GM21786 (cell line): ENCODE measurements at regions not wholly inside any gene's neighbourhood (a gene's known extent, or its start where the extent isn't known, plus 50 kb on each side); places are given as distances from the start of the nearest gene placed in this dataset.
"Not testable (repeated sequence)": the region's sequence is repeated elsewhere in the genome, so short reads cannot be mapped to it uniquely, and the experiment has no call there.

Experiments used
- ATAC-seq: cut with Tn5 transposase; IDR thresholded peaks from one replicate; pipeline ENCODE4 v1.9.1; 2021; ENCODE audit not compliant: unreplicated experiment

- peak; percentile 90 for ATAC-seq
These were observed 450.7 kb downstream of the PTPRC start for GRCh38 chr1:199089393-199090122.

- ATAC-seq: not testable (repeated sequence)
These were observed 456.8 kb downstream of the PTPRC start for GRCh38 chr1:199095628-199096027.

GRCh38 chr1:199096591-199096990 is 457.8 kb downstream of the PTPRC start:
- ATAC-seq: no peak

- ATAC-seq: peak; percentile 51
These were observed 459.6 kb downstream of the PTPRC start for GRCh38 chr1:199098468-199098867.

GRCh38 chr1:199101139-199101538 is 462.3 kb downstream of the PTPRC start:
- no peak for ATAC-seq

- ATAC-seq: no peak
These were observed 462.8 kb downstream of the PTPRC start for GRCh38 chr1:199101635-199102034.

GRCh38 chr1:199102239-199102638 is 463.4 kb downstream of the PTPRC start:
- peak; percentile 68 for ATAC-seq

GRCh38 chr1:199109160-199109559 is 470.3 kb downstream of the PTPRC start:
- no peak for ATAC-seq

- ATAC-seq: no peak
These were observed 473.5 kb downstream of the PTPRC start for GRCh38 chr1:199112365-199112764.

- no peak for ATAC-seq
These were observed 474.5 kb downstream of the PTPRC start for GRCh38 chr1:199113265-199113869.

GRCh38 chr1:199116488-199116887 is 477.6 kb downstream of the PTPRC start:
- no peak for ATAC-seq

GRCh38 chr1:199121047-199121446 is 482.2 kb downstream of the PTPRC start:
- no peak for ATAC-seq

GRCh38 chr1:199122085-199122484 is 483.2 kb downstream of the PTPRC start:
- no peak for ATAC-seq

- no peak for ATAC-seq
These were observed 483.9 kb downstream of the PTPRC start for GRCh38 chr1:199122532-199123311.

GRCh38 chr1:199123615-199124014 is 484.8 kb downstream of the PTPRC start:
- no peak for ATAC-seq

GRCh38 chr1:199124351-199124750 is 485.5 kb downstream of the PTPRC start:
- ATAC-seq: no peak

- ATAC-seq: no peak
These were observed 490.4 kb downstream of the PTPRC start for GRCh38 chr1:199129247-199129646.

GRCh38 chr1:199132006-199132405 is 493.2 kb downstream of the PTPRC start:
- no peak for ATAC-seq

- no peak for ATAC-seq
These were observed 497.1 kb downstream of the PTPRC start for GRCh38 chr1:199135901-199136300.

GRCh38 chr1:199138061-199138460 is 499.2 kb downstream of the PTPRC start:
- no peak for ATAC-seq

GRCh38 chr1:199149591-199149990 is 510.8 kb downstream of the PTPRC start:
- ATAC-seq: no peak

GRCh38 chr1:199150756-199151155 is 511.9 kb downstream of the PTPRC start:
- ATAC-seq: no peak
